ENCODE measurements at regions not wholly inside any gene's neighbourhood (a gene's known extent, or its start where the extent isn't known, plus 50 kb on each side); places are given as distances from the start of the nearest gene placed in this dataset.

- TF ChIP-seq CTCF (IDR thresholded peaks at IDR 0.05), result no peak
- no peak for TF ChIP-seq POLR2A (IDR thresholded peaks at IDR 0.05)
Measured at GRCh38 chr5:53236683-53237082, 127.1 kb upstream of the MOCS2 start.

Measured in breast epithelium (tissue), 3 donors.